Osteoblast (primary cell): ENCODE measurements at regions not wholly inside any gene's neighbourhood (a gene's known extent, or its start where the extent isn't known, plus 50 kb on each side); places are given as distances from the start of the nearest gene placed in this dataset.

Experiments used
- DNase-seq: peaks from one replicate; pipeline ENCODE4 v3.0.0; 2011; ENCODE audit warnings: low spot score, mixed read lengths; ENCODE audit not compliant: insufficient read length; ENCODE audit errors: missing footprints
- H2AFZ ChIP-seq: 2 replicates; pipeline ENCODE4 v1.6.0; 2011; ENCODE audit warnings: mild to moderate bottlenecking, low read length
- H3K27ac ChIP-seq: 2 replicates; pipeline ENCODE4 v1.5.1; 2011; ENCODE audit warnings: mild to moderate bottlenecking, low read depth, low read length, moderate library complexity
- H3K27me3 ChIP-seq: 2 replicates; pipeline ENCODE4 v1.6.0; 2012; ENCODE audit warnings: mild to moderate bottlenecking, control low read depth, inconsistent platforms, low read length, moderate library complexity; ENCODE audit not compliant: insufficient read depth
- H3K36me3 ChIP-seq: 2 replicates; pipeline ENCODE4 v1.5.1; 2011; ENCODE audit warnings: mild to moderate bottlenecking, low read length, control low read depth, moderate library complexity; ENCODE audit not compliant: insufficient read depth
- H3K4me1 ChIP-seq: 2 replicates; pipeline ENCODE4 v1.5.1; 2011; ENCODE audit warnings: mild to moderate bottlenecking, low read length, control low read depth, moderate library complexity; ENCODE audit not compliant: insufficient read depth
- H3K4me2 ChIP-seq: 2 replicates; pipeline ENCODE4 v1.6.0; 2011; ENCODE audit warnings: mild to moderate bottlenecking, low read length; ENCODE audit not compliant: insufficient read depth
- H3K4me3 ChIP-seq: fragments of 200-600 bp; sonication (generic); 3 replicates; pipeline ENCODE4 v1.5.1; 2012; ENCODE audit warnings: mild to moderate bottlenecking, low read length, inconsistent platforms; ENCODE audit not compliant: insufficient read depth
- H3K79me2 ChIP-seq: 2 replicates; pipeline ENCODE4 v1.6.0; 2012; ENCODE audit warnings: mild to moderate bottlenecking, low read length, control low read depth, inconsistent platforms; ENCODE audit not compliant: insufficient read depth
- H3K9me3 ChIP-seq: 2 replicates; pipeline ENCODE4 v1.5.1; 2011; ENCODE audit warnings: low read depth, low read length, control low read depth
- H4K20me1 ChIP-seq: 2 replicates; pipeline ENCODE4 v1.6.0; 2012; ENCODE audit warnings: mild to moderate bottlenecking, low read length, control low read depth; ENCODE audit not compliant: insufficient read depth
- CTCF ChIP-seq: IDR thresholded peaks from 2 replicates; pipeline ENCODE4 v1.5.1; 2011; ENCODE audit warnings: mild to moderate bottlenecking, low read depth, low read length, moderate library complexity; ENCODE audit errors: extremely low read depth

GRCh38 chr20:23254034-23254433, 96.6 kb upstream of the NXT1 start:
- H3K4me2 ChIP-seq = no peak overlapping the region
- H3K9me3 ChIP-seq = no peaks in the 10 kb centered on the region
- H3K4me1 ChIP-seq = peaks cover 19% of the 10 kb centered on the region
- no peaks in the 10 kb centered on the region for H3K79me2 ChIP-seq
- no peaks in the 10 kb centered on the region for H3K27me3 ChIP-seq
- no peak for DNase-seq
- no peaks in the 10 kb centered on the region for H4K20me1 ChIP-seq
- H3K36me3 ChIP-seq = no peaks in the 10 kb centered on the region
- TF ChIP-seq CTCF = no peak
- H2AFZ ChIP-seq = no peak overlapping the region
- H3K4me3 ChIP-seq = no peak overlapping the region
- no peak overlapping the region for H3K27ac ChIP-seq

GRCh38 chr20:23253524-23253923, 97.1 kb upstream of the NXT1 start:
- Histone ChIP-seq H3K36me3 (no peaks in the 10 kb centered on the region), H3K4me3 (no peak overlapping the region), H4K20me1 (no peaks in the 10 kb centered on the region), H3K4me2 (no peak overlapping the region), H3K9me3 (no peaks in the 10 kb centered on the region), H3K27me3 (no peaks in the 10 kb centered on the region), H2AFZ (no peak overlapping the region), H3K79me2 (no peaks in the 10 kb centered on the region), H3K4me1 (peaks cover 16% of the 10 kb centered on the region), H3K27ac (no peak overlapping the region)
- TF ChIP-seq CTCF = no peak
- DNase-seq = no peak

GRCh38 chr20:23251779-23252178, 98.8 kb upstream of the NXT1 start:
- Histone ChIP-seq H3K4me3 (no peak overlapping the region), H3K79me2 (no peaks in the 10 kb centered on the region), H3K27me3 (peaks cover 4% of the 10 kb centered on the region), H3K4me1 (no peaks in the 10 kb centered on the region), H2AFZ (no peak overlapping the region), H3K27ac (no peak overlapping the region), H3K4me2 (no peak overlapping the region), H4K20me1 (no peaks in the 10 kb centered on the region), H3K9me3 (no peaks in the 10 kb centered on the region), H3K36me3 (no peaks in the 10 kb centered on the region)
- no peak for TF ChIP-seq CTCF
- DNase-seq = no peak

GRCh38 chr20:23249541-23249940, 101.0 kb upstream of the NXT1 start:
- no peak for DNase-seq
- Histone ChIP-seq H3K36me3 (no peaks in the 10 kb centered on the region), H3K9me3 (no peaks in the 10 kb centered on the region), H4K20me1 (no peaks in the 10 kb centered on the region), H3K27ac (no peak overlapping the region), H3K4me3 (no peak overlapping the region), H3K4me1 (no peaks in the 10 kb centered on the region), H3K79me2 (no peaks in the 10 kb centered on the region), H2AFZ (no peak overlapping the region), H3K27me3 (peaks cover 4% of the 10 kb centered on the region), H3K4me2 (no peak overlapping the region)
- TF ChIP-seq CTCF = no peak
